EH (cell line): ENCODE measurements at regions not wholly inside any gene's neighbourhood (a gene's known extent, or its start where the extent isn't known, plus 50 kb on each side); places are given as distances from the start of the nearest gene placed in this dataset.
"Not testable (repeated sequence)": the region's sequence is repeated elsewhere in the genome, so short reads cannot be mapped to it uniquely, and the experiment has no call there.

Experiments used
- DNase-seq: peaks from one replicate; pipeline ENCODE4 v3.0.0-alpha.2; 2015; ENCODE audit warnings: low read depth

DNA sequence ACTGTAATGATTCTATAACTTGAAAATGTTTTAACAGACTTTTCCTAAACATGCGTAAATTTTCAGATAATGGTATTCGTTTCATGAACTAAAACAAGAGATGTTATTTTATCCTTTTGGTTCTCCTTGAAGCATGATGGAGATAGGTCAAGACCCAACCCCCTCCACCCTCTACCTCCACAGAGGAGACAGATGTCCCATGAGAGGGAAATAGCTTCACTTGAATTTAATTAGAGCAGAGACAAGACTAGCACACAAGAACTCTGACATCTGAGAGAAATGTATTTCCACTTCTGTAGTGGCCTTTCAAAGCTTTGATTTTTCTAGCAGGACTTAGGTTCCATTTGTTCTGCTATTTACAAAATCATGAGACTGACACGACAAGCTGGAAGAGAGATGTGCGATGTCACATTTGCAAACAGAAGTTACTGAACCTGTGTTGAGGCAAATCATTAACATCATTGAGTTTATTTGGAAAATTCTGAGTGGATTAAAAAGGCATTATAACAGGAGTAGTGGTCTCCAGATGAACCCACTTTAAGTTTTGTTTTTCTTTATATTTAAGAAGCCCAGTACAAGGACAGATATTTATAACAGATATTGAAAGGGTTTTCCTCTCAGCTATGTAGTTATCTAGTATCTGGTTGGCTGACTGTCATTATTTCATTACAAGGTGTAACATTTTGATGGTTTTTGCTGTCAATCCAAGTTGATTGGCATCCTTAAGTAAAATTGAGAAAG is 276.2 kb downstream of the ASXL3 start:
- no peak for DNase-seq

DNA sequence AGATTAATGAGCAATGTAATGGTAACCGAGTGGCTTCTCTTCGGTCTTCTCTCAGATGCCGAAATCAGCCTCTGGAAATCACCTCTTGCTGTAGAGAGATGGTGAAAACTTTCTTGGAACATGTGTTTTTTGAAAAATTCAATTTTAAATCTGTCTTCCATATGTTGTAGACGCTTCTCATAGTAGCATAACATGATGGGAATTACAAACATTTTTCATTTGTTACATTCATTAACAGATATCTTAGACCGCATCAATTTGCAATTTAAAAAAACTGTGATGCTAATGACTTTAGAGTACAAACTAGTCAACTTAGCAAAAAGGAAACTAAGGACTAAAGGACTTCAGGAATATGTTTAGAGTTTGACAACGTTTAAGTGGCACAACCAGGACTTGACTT is 275.2 kb downstream of the ASXL3 start:
- no peak for DNase-seq

DNA sequence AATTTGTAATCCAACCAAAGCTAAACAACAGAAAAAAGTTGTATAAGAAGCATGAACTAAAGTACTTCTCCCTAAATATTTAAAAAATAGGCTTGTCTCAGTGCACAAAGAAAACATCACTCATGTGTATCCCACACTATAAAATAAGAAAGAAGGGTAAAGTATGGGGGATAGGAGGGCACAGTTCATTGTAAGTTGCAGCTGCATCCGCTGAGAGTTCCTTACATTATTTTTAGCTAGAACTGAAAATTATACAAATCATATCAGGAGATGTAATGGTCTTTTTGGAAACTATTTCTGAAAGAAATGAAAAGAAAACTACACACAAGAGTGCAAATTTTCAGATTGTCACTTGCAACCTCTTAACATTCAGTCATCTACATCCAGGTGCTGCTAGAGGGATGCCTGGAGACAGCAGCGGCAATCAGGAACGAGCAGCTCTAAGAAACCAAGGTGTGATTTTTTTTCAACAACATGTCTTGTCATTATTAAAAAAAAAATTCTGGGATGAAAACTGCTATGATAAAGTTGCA is 273.6 kb downstream of the ASXL3 start:
- DNase-seq: no peak

DNA sequence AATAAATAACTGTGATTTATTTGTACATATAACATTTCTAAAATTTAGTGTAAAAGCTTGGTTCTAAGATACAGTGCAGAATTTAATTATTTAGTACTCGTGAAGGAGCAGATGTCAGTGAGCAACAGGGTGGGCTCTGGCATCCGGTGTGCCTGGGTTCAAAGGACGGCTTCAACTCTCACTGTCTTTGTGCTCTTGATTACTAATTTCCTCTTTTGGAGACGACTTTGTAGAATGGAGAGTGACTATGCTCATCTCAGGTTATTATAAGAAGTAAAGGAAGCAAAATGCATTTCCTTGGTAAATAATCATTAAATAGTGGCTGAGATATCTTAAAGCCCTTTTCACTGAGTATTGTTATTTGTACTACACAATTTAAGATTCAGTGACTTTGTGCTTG is 271.7 kb downstream of the ASXL3 start:
- no peak for DNase-seq

DNA sequence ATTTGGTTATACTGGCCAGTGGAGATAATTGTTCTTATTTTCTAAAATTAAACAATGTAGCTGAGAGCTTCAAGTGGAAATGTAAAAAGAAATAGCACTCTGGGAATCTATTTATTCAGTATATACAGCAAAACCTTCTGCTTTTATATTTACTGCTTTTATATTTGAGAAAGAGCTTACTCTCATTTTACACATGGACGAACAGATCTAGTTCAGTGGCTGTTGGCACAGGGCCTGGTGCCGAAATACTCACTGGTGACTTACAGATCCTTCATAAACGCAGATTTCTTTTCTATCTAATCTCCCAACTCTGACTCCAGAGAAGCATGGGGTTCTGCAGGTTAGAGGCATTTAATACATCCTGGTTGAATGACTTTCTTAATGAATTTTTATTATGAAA is 266.2 kb downstream of the ASXL3 start:
- no peak for DNase-seq

DNA sequence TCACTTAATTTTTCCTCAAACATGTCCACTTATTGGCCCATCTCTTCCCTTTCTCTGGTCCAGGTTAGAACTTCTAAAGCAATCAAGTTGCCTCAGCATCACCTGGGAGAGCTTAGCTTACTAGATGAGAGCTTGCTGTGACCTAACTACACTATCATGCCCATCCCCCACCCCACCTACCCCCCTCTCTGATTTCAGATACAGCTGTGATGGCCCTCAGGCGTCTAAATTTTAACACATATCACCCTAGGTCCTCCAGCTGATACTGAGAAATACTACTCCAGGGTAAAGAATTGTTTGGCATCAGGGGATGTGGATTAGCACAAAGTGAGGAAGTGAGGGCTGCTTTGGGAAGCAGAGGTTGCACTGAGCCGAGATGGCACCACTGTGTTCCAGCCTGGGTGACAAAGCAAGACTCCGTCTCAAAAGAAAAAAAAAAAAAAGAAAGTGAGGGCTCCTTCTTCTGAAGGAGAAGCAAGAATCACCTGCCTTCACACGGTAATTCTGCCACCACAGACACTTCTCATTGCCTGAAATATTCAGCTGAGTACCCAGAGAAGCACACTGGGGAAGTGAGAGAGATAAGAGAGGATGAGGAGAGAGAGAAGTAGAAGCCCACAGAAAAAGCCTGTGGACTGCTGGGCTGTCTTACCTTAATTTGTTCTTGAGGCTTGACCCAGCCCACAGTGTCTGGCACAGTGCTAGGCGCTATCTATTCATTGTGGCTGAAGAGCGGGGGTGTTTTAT is 263.4 kb downstream of the ASXL3 start:
- DNase-seq: no peak

DNA sequence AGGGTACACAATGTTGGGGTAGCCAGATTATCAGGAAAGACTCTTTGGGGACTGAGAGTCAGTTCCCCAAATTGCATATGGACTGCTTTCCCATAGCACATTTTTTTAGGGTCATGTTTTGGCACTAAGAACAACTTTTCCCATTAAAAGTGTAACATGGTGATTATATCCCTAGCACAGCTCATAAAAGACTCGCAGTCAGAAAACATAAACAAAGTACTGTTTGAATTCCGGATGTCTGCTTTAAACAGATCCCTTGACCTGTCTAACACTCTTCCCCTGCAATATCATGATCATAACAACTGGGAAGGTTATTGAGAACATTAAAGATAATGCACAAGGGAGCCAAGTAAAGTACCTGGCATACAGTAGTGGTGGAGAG is 262.2 kb downstream of the ASXL3 start:
- no peak for DNase-seq

DNA sequence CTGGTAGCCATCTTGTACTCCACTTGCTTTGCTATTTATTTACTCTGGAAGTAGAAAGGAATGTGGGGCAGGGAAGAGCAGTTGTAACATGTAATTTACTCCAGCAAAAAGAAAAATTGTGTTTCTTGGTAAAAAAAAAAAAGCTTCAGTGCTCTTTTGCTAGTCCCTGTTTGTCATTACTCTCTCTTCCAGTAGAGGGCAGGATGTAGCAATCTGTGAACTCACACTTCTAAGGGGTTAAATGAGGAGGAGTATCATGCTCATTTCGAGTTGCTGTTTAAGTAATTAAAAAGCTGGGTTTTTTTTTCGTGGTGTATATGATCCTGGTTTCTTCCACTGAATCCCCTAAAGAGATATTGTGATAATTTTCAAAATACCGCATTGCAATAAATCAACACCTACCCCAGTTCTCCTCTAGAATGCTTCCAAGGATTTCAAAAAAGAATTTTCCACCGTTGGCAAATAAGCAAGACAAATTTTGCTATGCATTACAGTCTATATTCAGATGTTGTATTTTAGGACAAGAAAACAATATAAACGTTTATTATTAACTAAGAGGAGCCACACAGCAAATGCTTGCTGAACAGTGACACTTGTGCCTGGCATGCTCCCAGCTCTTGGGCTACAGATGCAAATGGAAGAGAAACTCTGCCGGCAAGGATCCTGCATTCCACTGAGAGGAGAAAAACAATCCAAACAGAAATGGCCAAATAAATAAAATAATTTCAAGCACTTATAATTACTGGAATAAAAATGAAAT is 261.6 kb downstream of the ASXL3 start:
- no peak for DNase-seq

DNA sequence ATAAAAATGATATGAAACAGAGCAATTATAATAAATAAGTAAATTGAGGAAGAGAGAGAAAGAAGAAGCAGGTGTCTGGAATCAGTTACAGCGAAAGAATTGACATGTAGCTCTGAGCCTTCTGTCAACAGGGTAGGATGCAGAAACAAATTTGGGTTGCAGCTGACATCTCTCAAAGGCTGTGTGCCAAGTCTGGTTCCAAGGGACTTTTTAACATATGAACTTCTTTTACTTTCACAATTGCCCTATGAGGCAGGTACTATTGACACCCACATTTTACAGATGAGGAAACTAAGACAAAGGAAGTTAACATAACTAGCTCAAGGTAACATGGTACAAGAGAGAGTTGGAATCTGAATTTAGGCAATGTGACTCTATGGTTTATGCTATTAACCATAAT is 260.0 kb downstream of the ASXL3 start:
- DNase-seq: no peak

DNA sequence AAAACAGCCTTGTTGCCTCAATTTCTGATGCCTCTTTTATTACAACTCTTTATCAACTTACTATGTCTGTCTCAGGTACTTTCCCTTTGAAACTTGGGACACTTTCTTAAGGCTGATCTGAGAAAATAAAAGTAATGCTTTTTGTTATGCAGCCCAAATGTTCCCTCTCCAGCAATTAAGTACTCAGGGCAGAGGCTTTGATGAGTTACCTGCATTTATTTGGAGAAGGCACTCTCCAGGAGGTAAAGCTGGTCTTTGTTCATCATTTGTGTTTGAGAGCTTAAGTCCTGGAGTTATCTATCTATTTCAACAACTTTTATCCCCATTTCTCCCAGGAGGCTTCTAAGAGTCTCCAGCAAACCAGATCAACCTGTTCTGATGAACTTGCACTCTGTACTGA is 259.2 kb downstream of the ASXL3 start:
- no peak for DNase-seq

DNA sequence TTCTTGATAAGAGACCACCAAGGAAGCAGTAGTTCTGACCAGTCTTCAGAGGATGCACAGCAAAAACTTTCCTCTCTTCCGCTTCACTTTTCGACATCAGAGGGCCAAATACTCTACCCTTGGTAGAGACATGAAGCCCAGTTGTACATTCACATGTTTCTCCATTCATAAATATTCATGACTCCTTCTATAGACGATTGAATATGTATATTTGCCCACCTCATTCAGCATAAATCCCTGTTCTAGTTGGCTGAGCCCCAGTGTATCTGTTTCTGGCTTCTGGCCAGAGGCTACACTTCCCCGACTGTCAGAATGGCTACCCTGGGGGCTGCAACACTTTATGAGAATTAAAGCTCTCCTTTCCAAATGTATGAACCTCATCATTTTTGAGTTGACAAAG is 258.5 kb downstream of the ASXL3 start:
- DNase-seq: no peak

DNA sequence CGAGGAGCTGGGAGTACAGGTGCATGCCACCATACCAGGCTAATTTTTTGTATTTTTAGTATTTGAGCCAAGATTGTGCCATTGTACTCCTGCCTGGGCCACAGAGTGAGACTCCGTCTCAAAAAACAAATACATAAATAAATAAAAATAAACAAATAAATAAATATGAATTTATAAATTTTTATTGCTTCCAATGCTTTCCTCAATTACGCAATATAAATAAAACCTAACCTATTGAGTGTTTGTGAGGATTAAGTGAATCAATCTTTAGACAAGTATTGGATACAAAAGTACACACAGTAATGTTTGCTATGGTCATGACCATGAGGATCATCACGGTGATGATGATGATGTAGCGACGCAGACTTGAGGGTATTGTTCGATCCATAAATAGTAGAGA is 257.4 kb downstream of the ASXL3 start:
- no peak for DNase-seq

DNA sequence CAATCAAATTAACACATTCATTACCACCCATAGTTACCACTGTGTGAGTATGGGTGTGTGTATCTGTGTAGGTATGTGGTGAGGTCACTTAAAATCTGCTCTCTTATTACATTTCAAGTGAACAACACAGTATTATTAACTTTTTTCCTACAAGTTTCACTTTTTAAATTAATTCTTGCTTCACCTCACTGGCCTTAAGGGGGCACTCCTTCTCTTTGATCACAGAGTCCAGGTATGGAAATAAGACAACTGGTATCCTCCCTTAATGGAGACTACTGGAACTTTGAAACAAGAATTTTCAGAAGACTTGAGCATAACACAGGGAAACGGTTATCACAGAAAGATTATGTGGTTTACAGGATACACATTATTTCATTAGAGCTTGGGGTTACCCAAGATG is 255.8 kb downstream of the ASXL3 start:
- no peak for DNase-seq

DNA sequence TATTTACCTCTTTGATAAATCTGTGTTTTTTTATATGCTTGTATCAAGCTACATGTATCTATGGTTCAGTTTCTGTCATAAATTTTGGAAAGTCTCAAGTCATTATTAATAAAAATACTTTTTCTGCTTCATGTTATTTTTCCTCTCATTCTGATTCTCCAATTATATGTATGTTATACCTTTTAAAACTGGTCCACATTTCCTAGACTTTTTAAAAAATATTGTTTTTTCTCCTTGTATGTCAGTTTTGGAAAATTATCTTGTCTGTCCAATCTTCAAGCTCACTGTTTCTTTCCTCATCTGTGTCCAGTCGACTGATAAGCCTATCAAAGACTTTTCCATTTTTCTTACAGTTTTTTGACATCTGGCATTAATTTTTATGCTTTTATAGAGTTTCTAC is 253.4 kb downstream of the ASXL3 start:
- no peak for DNase-seq

DNA sequence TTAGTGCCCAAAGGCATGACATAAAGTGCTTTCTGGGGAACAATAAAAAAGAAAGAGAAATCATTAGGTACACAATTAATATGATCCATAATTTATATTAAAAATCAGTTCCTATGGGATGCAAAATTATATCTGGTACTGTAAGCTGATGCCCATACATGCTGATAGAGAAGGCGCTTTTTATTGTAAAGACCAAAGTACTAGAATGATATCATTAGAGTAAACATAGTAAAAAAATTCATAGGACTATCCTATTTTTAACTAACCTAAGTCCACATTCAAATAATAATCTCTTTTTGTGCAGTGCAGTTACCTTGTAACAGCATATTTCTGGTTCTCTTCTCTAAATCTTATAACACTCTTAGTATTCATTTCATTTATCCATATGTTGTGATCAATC is 252.2 kb downstream of the ASXL3 start:
- no peak for DNase-seq

DNA sequence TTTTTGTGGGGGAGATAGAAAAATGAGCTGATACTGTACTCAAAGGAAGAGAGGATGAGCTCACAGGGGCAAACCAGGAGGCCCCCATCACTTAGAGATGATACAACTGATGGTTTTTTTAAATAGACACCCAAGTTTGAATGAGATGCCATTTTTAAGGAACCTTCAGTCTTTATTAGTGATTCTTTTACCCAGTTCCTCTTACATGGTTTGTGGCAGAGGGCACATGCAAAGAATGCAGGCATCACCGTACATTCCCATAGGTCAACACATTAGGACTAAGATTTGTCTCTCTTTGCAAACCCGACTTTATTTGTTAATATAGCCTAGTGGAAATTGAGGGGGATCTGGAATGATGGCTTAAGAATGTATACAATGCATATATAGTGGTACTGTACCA is 250.9 kb downstream of the ASXL3 start:
- no peak for DNase-seq

DNA sequence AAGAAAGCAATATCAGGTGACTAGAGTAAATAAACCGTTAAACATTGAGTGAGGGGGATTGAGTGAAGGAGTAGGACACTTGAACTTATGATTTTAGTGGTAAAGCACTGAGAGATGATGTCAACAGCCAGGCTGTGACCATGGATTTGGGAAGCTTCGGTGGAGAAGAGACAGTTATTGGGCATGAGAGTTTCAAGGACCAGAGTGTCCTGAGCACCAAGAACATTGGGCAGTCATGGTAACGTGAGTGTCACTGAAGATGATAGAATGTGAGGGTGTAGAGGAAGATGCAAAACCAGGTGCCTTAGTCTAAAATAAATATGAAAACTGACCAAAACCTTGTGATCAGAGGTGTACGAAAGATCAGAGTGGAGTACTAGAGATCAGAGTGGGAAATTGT is 248.1 kb downstream of the ASXL3 start:
- DNase-seq: no peak

DNA sequence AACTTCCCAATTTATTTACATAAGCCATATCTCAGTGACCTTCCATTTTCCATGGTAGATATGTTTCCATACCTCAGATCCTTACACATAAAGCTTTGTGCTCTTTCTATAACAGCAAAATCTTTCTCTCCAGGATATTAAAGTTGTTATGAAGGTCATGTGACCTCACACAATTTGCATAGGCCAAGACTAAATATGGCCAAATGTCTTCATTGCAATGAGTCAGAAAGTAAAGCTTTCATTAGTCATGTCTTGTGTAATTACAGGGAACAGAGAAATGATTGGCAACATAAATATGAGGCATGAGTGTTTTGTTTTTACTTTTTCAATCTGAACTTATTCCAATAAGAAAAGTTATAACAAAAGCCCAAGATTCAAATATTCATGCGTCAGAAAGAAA is 243.5 kb downstream of the ASXL3 start:
- DNase-seq: no peak

DNA sequence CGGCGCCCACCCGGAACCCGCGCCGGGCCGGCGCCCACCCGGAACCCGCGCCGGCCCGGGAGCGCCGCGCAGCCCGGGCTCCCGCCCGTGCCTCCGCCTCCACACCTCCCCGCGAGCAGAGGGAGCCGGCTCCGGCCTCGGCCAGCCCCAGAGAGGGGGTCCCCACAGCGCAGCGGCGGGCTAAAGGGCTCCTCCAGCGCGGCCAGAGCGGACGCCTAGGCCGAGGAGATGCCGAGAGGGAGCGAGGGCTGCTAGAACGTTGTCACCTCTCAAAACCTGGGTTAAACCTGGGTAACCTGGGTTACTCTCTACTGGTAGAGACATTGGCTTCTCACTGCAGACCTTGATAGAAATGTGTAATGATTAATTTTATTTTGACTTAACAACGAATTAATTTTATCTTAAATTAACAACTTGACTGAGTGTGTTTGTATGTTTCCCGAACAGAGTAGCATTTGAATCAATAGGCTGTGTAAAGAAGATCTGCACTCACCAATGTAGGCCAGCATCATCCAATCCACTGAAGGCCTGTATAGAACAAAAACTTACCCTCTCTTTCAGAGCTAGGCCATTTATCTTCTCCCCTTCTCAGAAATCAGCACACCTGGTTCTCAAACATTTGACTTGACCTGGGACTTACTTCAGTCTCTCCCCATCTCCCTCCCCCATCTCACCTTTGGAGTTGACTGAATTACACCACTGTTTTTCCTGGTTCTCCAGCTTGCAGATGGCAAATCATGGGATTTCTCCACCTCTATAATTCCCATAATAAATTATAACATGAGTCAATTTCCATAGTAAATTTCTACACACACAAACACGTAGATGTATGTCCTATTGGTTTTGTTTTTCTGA is 242.7 kb downstream of the ASXL3 start:
- DNase-seq: no peak

DNA sequence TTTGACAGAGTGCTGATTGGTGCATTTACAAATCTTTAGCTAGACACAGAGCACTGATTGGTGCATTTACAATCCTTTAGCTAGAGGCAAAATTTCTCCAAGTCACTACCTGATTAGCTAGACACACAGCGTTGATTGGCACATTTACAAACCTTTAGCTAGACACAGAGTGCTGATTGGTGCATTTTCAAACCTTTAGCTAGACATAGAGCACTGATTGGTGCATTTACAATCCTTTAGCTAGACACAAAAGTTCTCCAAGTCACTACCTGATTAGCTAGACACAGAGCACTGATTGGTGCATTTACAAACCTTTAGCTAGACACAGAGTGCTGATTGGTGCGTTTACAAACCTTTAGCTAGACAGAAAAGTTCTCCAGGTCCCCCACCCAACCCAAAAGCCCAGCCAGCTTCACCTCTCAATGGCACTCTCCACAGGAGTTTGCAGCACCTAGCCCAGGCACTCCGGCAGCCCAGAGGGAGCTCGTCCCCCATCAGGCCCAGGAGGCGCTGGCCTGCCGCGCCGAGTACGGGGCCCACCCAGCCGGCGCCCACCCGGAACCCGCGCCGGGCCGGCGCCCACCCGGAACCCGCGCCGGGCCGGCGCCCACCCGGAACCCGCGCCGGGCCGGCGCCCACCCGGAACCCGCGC is 241.8 kb downstream of the ASXL3 start:
- not testable (repeated sequence) for DNase-seq

DNA sequence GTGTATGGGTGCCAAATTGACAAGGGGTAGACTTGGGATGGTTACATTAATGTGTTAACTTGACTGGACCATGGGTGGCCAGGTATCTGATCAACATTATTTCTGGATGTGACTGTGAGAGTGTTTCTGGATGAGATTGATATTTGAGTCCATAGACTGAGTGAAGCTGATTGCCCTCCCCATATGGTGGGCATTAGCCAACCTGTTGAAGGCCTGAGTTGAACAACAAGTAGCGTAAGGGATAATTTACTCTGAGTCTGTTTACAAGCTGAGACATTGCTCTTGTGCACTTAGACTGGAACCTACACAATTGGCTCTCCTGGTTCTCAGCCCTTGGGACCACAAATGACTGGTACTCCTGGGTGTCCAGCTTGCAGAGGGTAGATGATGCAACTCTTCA is 240.1 kb downstream of the ASXL3 start:
- no peak for DNase-seq
